ENCODE measurements at regions not wholly inside any gene's neighbourhood (a gene's known extent, or its start where the extent isn't known, plus 50 kb on each side); places are given as distances from the start of the nearest gene placed in this dataset.

GRCh38 chr2:116676776-116677175, 1137.7 kb upstream of the DDX18 start:
- CTCF ChIA-PET (ENCODE audit: partially characterized antibody), result no interaction called here
- no peak overlapping the region for H2BK5ac ChIP-seq (ENCODE audit: low read depth, low read length)

More at GRCh38 chr2:116676776-116677175, 1137.7 kb upstream of the DDX18 start:
- DNase-seq (ENCODE audit: low read depth in 1 of 2, low spot score in 2 of 2) (no peak), FAIRE-seq (no peak)
- Histone ChIP-seq H2BK15ac (ENCODE audit: low read length) (no peak overlapping the region), H3K14ac (ENCODE audit: insufficient read length) (no peak overlapping the region), H3K9me3 (ENCODE audit: insufficient read depth in 2 of 2, low read depth in 1 of 2, low read length in 1 of 2) (no peaks in the 10 kb centered on the region), H3K23me2 (ENCODE audit: low read depth, low read length) (no peaks in the 10 kb centered on the region), H4K20me1 (replicated peaks in 1 of 2; ENCODE audit: control insufficient read depth in 1 of 2, insufficient read depth in 2 of 2, low read length in 2 of 2) (no peaks in the 10 kb centered on the region), H4K91ac (replicated peaks; ENCODE audit: insufficient read length, low read length) (no peak overlapping the region), H2BK12ac (ENCODE audit: low read depth, low read length) (no peak overlapping the region), H4K5ac (ENCODE audit: insufficient read length, low read depth, low read length) (no peak overlapping the region), H2AFZ (ENCODE audit: low read length) (no peak overlapping the region), H3K79me2 (ENCODE audit: control insufficient read depth in 1 of 2, insufficient read depth in 2 of 2, low read length in 2 of 2) (no peaks in the 10 kb centered on the region), H3K18ac (ENCODE audit: extremely low read depth, low read length) (no peak overlapping the region), H2AK5ac (ENCODE audit: low read depth, low read length) (no peak overlapping the region), H2BK20ac (ENCODE audit: low read length) (no peak overlapping the region), H3K27me3 (replicated peaks in 1 of 4; ENCODE audit: control insufficient read depth in 3 of 4, extremely low read depth in 1 of 4, insufficient read depth in 3 of 4, low read length in 3 of 4) (no peaks in the 10 kb centered on the region), H3K9ac (replicated peaks in 1 of 4; ENCODE audit: extremely low read depth in 1 of 4, low read depth in 3 of 4, low read length in 3 of 4) (no peak overlapping the region), H3K4me2 (ENCODE audit: insufficient read depth in 1 of 2, low read depth in 2 of 2, low read length in 2 of 2) (no peak overlapping the region), H3K79me1 (ENCODE audit: low read depth, low read length) (no peaks in the 10 kb centered on the region), H3K56ac (replicated peaks; ENCODE audit: insufficient read length, low read depth, low read length) (no peak overlapping the region), H3K4ac (replicated peaks; ENCODE audit: insufficient read length, low read depth, low read length) (no peak overlapping the region), H3K27ac (ENCODE audit: low read depth, low read length) (no peak overlapping the region), H3K23ac (ENCODE audit: insufficient read length) (no peak overlapping the region), H3K4me1 (replicated peaks in 1 of 4; ENCODE audit: control insufficient read depth in 3 of 4, insufficient read depth in 4 of 4, low read length in 3 of 4) (no peaks in the 10 kb centered on the region), H2BK120ac (replicated peaks; ENCODE audit: low read depth, low read length) (no peak overlapping the region), H3K4me3 (ENCODE audit: extremely low read depth in 1 of 4, insufficient read depth in 2 of 4, low read depth in 3 of 4, low read length in 4 of 4) (no peak overlapping the region), H4K8ac (ENCODE audit: extremely low read depth, insufficient read depth, low read length) (no peak overlapping the region), H3K36me3 (ENCODE audit: control insufficient read depth in 2 of 4, insufficient read depth in 4 of 4, low read length in 3 of 4) (no peaks in the 10 kb centered on the region)
- POLR2A ChIA-PET (ENCODE audit: partially characterized antibody), result no interaction called here
- WGBS, 2 experiments (ENCODE audit: extremely low coverage in 1 of 2, insufficient coverage in 1 of 2, insufficient read length in 1 of 2, insufficient replicate concordance in 2 of 2, low coverage in 1 of 2, low lambda C conversion rate in 2 of 2, missing lambda C conversion rate in 1 of 2), result 76% methylated on average over 2 of the region's 2 CpGs; no CpG with 5 or more reads in 1 of the 2 experiments
- no peak for TF ChIP-seq GTF2F1 (IDR thresholded peaks at IDR 0.05; ENCODE audit: borderline replicate concordance, low read depth, low read length)
- TF ChIP-seq CBX5 (IDR thresholded peaks at IDR 0.05; ENCODE audit: low read depth, low read length), result no peak
- TF ChIP-seq POU5F1 (IDR thresholded peaks at IDR 0.05; ENCODE audit: low read depth, low read length), result no peak
- no peak for TF ChIP-seq NANOG (IDR thresholded peaks at IDR 0.05; ENCODE audit: insufficient read depth, low read depth, low read length, poor library complexity, severe bottlenecking)
- TF ChIP-seq ASH2L (IDR thresholded peaks at IDR 0.05; ENCODE audit: low read length), result no peak
- no peak for TF ChIP-seq SP1 (IDR thresholded peaks at IDR 0.05; ENCODE audit: low read depth, low read length)
- TF ChIP-seq SAP30 (IDR thresholded peaks at IDR 0.05; ENCODE audit: insufficient read depth, insufficient replicate concordance, low read length), result no peak
